Sigmoid colon (tissue), 3 donors: ENCODE measurements at regions not wholly inside any gene's neighbourhood (a gene's known extent, or its start where the extent isn't known, plus 50 kb on each side); places are given as distances from the start of the nearest gene placed in this dataset.

Experiments
- POLR2A ChIP-seq, 2 donors: fragments of 450-650 bp; IDR thresholded peaks; one replicate each; pipeline ENCODE4 v1.6.1; 2016; ENCODE audit warnings: antibody characterized with exemption in 2 of 2, mild to moderate bottlenecking in 2 of 2, moderate library complexity in 2 of 2
- TF ChIP-seq, protein P1 (sequence below), 4 experiments: fragments of 450-650 bp in 3 of 4; fragments of 200-600 bp in 1 of 4; IDR thresholded peaks; one replicate each; pipeline ENCODE4 v1.5.1; 2016 to 2019; ENCODE audit warnings: antibody characterized with exemption in 4 of 4, mild to moderate bottlenecking in 3 of 4, moderate library complexity in 2 of 4

DNA sequence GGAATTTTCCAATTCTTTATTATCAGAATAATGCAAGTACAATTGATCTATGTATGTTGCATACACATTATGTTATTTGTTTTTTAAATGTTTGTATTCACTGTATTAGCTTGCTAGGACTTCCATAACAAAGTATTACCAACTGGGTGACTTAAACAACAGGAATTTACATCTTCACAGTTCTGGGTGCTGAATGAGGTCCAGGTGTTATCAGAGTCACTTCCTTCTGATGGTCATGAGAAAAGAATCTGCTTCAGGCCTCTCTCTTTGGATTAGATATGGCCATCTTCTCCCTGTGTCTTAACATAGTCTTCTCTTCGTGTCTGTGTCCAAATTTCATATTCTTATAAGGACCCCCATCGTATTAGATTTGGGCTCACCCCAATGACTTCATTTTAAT, 229.1 kb upstream of the TRPC7 start:
- no peak for TF ChIP-seq POLR2A (IDR thresholded peaks at IDR 0.05)
- TF ChIP-seq, protein P1, sequence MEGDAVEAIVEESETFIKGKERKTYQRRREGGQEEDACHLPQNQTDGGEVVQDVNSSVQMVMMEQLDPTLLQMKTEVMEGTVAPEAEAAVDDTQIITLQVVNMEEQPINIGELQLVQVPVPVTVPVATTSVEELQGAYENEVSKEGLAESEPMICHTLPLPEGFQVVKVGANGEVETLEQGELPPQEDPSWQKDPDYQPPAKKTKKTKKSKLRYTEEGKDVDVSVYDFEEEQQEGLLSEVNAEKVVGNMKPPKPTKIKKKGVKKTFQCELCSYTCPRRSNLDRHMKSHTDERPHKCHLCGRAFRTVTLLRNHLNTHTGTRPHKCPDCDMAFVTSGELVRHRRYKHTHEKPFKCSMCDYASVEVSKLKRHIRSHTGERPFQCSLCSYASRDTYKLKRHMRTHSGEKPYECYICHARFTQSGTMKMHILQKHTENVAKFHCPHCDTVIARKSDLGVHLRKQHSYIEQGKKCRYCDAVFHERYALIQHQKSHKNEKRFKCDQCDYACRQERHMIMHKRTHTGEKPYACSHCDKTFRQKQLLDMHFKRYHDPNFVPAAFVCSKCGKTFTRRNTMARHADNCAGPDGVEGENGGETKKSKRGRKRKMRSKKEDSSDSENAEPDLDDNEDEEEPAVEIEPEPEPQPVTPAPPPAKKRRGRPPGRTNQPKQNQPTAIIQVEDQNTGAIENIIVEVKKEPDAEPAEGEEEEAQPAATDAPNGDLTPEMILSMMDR (IDR thresholded peaks at IDR 0.05) = no peak
